Activated CD8-positive, alpha-beta memory T cell treated with anti-CD3 and anti-CD28 coated beads, Interleukin-2, amount 50 U/mL, for 1 hour (primary cell): ENCODE measurements at regions not wholly inside any gene's neighbourhood (a gene's known extent, or its start where the extent isn't known, plus 50 kb on each side); places are given as distances from the start of the nearest gene placed in this dataset.

ENCODE experiments used
- DNase-seq: peaks from one replicate; pipeline ENCODE4 v3.0.0-alpha.2; 2020; ENCODE audit errors: extremely low read depth

- no peak for DNase-seq
Observed at GRCh38 chr3:72490688-72491435, 357.4 kb downstream of the SHQ1 start.

DNA sequence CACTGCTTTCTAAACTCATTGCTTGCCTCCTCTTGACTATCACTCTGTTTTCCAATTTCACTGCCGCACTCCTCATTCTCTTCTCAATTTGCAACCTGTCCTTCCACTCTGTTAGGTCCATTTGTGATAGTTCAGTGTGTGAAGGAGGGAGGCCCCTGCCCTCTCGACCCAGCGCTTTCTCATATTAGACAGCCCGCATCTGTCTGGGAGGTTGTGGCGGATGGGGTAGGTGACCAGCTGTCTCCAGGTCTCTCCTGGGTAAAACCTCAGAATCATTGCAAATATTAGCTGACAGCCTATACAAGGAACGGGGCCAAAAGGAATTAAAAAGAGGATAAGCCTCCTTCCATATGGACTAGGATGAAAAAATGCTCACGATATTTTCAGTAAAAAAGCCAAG lies 358.3 kb downstream of the SHQ1 start:
- no peak for DNase-seq

DNA sequence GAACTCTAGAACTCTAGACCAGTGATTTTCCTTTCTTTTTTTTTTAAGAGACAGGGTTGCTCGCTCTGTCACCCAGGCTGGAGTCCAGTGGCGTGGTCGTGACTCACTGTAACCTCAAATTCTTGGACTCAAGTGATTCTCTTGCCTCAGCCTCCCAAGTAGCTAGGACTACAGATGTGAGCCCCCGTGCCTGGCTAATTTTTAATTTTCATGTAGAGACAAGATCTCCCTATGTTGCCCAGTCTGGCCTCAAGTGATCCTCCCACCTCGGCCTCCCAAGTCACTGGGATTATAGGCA lies 359.6 kb downstream of the SHQ1 start:
- DNase-seq = no peak

GRCh38 chr3:72487946-72488737 lies 360.1 kb downstream of the SHQ1 start:
- no peak for DNase-seq

DNA sequence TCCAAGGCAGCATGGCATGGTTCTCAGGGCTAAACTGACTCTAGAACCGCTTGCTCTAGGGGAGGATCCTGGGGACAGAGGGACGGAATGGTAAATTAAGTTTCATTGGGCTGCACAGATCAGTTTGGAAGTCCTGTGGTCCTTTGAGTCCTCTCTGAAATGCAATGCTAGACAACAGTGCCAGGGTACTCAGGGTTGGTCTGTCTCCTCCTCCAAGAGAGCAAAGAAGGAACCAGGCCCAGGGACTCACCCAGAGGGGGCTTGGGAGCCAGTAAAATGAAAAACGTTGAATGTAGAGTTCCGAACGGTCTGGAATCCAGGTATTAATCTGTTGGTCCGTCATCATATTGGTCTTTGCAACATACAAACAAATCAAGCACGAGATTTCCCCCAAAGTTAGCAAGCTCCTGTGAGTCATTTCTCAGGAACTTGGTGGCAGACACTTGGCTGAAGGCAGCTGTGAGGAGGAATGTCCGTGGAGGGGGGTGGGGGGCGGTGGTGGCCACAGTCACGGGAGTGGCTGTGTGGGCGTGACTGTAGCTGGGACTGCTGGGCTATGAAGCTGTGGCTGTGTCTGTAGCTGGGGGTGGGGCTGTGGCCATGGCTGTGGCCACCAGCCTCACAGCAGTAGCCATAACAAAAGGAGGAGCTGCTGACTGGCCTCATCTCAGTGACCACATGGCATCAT lies 361.0 kb downstream of the SHQ1 start:
- DNase-seq = no peak

GRCh38 chr3:72485641-72486040 lies 362.6 kb downstream of the SHQ1 start:
- no peak for DNase-seq

GRCh38 chr3:72483554-72484104 lies 364.6 kb downstream of the SHQ1 start:
- no peak for DNase-seq

- peak; percentile 36 for DNase-seq
Observed at GRCh38 chr3:72482589-72483321, 365.5 kb downstream of the SHQ1 start.

- DNase-seq = no peak
Observed at GRCh38 chr3:72481542-72481941, 366.7 kb downstream of the SHQ1 start.

- DNase-seq = no peak
Observed at GRCh38 chr3:72480366-72480765, 367.9 kb downstream of the SHQ1 start.

DNA sequence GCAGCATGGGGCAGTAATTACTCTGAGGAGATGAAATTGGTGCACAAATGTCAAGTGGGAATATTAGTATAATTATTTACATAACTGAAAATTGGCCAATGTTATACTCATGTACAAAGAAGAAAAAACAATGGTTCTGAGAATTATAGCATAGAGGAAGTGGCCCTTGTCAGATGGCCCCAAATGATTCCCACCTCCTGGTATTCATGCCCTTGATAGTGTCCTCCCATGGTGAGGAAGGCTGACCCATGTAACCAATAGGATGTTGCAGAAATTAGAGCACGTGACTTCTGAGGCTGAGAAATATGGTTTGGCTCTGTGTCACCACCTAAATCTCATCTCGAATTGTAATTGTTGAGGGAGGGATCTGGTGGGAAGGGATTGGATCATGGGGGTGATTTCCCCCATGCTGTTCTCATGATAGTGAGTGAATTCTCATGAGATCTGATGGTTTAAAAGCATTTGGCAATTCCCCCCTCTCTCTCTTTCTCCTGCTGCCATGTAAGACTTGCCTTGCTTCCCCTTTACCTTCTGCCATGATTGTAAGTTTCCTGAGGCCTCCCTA lies 368.5 kb downstream of the SHQ1 start:
- DNase-seq = no peak

GRCh38 chr3:72476139-72476483 lies 372.1 kb downstream of the SHQ1 start:
- DNase-seq = no peak

DNA sequence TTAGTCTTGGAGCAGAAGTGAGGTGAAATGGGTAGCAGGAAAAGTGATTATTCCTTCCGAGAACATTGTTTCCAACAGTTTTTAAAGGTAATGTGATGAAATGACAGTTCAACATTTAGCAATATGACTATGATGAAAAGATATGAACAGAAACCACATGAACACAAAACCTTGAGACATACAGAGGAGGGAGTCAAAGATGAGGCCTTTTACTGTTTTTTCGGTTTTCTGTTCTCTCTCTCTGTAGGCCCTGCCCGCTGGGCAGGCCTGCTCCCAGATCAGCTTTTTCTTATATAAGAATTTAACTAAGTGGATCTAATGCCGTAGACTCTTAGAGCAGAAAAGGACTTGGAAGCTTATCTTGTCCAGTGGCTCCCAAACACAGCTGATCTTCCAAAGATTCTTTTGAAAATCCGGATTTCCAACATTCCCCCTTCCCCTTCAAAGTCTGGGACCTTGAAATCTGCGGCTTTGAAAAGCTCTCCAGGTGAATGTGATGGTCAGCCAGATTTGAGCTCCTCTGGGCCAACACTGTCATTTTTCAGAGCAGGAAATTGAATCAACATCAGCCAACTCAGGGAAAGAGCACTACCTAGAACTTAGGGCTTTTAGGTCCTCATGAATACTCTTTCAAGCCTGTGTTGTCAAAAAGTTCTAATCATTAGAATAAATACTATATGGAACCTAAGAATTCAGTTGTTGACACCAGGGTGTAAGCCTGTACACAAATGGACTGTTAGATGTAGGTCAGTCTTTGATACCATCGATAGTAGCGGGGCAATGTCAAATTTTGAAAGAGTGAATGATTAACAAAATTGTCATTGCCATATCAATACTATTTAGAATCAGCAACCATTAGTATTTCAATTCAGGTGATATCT lies 372.7 kb downstream of the SHQ1 start:
- no peak for DNase-seq

DNA sequence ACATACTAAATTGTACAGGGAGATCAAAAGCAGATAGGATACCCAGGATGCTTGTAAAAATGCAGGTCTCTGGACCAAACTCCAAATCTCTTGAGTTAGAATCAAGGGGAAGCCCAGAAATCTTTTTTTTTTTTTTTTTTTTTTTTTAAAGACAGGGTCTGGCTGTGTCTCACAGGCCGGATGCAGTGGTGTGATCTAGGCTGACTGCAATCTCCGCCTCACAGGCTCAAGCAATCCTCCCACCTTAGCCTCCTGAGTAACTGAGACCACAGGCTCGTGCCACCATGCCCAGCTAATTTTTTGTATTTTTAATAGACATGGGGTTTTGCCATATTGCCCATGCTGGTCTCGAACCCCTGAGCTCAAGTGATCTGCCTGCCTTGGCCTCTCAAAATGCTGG lies 373.5 kb downstream of the SHQ1 start:
- DNase-seq = no peak

- DNase-seq = no peak
Observed at GRCh38 chr3:72473156-72473555, 375.1 kb downstream of the SHQ1 start.

- no peak for DNase-seq
Observed at GRCh38 chr3:72470904-72471417, 377.3 kb downstream of the SHQ1 start.

DNA sequence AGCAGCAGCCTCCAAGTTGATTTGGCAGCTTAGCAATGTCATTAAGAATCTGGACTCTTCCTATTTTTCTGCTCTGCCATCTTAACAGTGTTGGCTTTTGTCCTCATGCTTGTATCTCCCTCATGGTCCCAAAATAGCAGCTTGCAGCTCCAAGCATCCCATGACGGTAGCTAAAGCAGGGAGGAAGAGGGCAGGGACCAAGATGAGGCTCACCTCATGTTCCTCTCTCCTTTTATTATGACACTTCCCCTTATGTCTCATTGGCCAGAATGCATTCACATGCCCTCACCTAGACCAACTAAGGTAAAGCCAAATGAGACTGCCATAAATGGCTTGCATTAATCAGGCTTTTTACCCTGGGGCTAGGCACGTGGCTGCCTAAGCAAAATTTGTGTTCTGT lies 382.4 kb downstream of the SHQ1 start:
- no peak for DNase-seq

- no peak for DNase-seq
Observed at GRCh38 chr3:72463083-72463482, 385.2 kb downstream of the SHQ1 start.

- no peak for DNase-seq
Observed at GRCh38 chr3:72462595-72463011, 385.6 kb downstream of the SHQ1 start.

GRCh38 chr3:72461787-72462186 lies 386.5 kb downstream of the SHQ1 start:
- DNase-seq = no peak
